ENCODE measurements at regions not wholly inside any gene's neighbourhood (a gene's known extent, or its start where the extent isn't known, plus 50 kb on each side); places are given as distances from the start of the nearest gene placed in this dataset.

GRCh38 chr2:19560785-19561184 is 202.4 kb upstream of the OSR1 start:
- Histone ChIP-seq H3K27ac (ENCODE audit: low read length) (no peak overlapping the region), H3K27me3 (ENCODE audit: control insufficient read depth, insufficient read depth, low read length) (peaks cover 2% of the 10 kb centered on the region), H3K9me3 (ENCODE audit: control insufficient read depth, low read depth, low read length) (no peaks in the 10 kb centered on the region), H3K4me3 (ENCODE audit: low read length) (no peak overlapping the region), H3K4me1 (ENCODE audit: control insufficient read depth, insufficient read depth, low read length) (no peaks in the 10 kb centered on the region), H3K36me3 (ENCODE audit: control insufficient read depth, insufficient read depth, low read length) (no peaks in the 10 kb centered on the region)
- DNase-seq, result no peak

DNA sequence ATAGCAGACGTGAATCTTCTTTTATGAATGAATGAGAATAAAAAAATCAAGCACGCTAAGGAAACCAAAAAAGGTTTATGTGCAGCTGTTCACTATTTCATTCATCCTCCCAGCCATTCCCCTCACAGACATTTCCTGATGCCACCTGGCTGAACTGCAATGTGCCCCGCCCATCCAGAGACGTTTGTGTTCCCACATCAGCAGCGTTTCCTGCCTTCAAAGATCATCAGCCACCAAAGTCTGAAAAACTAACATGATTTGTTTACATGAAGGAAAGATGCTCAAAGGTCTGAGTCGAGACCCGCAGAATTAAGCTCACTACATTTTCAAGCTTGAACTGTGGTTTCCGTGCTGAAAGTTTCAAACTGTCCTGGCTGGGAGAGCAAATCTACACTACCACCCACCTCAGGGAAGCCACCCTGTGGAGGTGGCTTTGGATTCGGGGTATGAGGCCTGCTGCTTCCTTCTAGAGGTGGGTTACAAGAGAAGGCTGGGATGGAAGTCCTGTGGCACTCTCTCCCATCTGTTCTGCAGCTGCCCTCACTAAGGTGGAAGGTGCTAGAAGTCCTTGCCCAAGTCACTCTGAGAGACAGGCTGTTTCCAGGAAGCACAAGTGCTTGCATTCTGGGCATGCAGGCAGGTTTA is 201.3 kb upstream of the OSR1 start:
- H3K4me1 ChIP-seq (ENCODE audit: control insufficient read depth, insufficient read depth, low read length), result no peaks in the 10 kb centered on the region
- WGBS (ENCODE audit: insufficient coverage, low lambda C conversion rate), result 0% methylated on average over 2 of the region's 9 CpGs

GRCh38 chr2:19556648-19557047 is 198.2 kb upstream of the OSR1 start:
- no peaks in the 10 kb centered on the region for H3K36me3 ChIP-seq (ENCODE audit: control insufficient read depth, insufficient read depth, low read length)
- no peaks in the 10 kb centered on the region for H3K9me3 ChIP-seq (ENCODE audit: control insufficient read depth, low read depth, low read length)
- 67% methylated on average over 1 of the region's 2 CpGs for WGBS (ENCODE audit: insufficient coverage, low lambda C conversion rate)
- H3K27ac ChIP-seq (ENCODE audit: low read length), result no peak overlapping the region
- peaks cover 2% of the 10 kb centered on the region for H3K27me3 ChIP-seq (ENCODE audit: control insufficient read depth, insufficient read depth, low read length)
- no peaks in the 10 kb centered on the region for H3K4me1 ChIP-seq (ENCODE audit: control insufficient read depth, insufficient read depth, low read length)
- no peak for DNase-seq
- no peak overlapping the region for H3K4me3 ChIP-seq (ENCODE audit: low read length)

More for the DNA sequence above, 201.3 kb upstream of the OSR1 start:
- DNase-seq, result no peak
- H3K36me3 ChIP-seq (ENCODE audit: control insufficient read depth, insufficient read depth, low read length), result no peaks in the 10 kb centered on the region
- peaks cover 2% of the 10 kb centered on the region for H3K27me3 ChIP-seq (ENCODE audit: control insufficient read depth, insufficient read depth, low read length)
- no peak overlapping the region for H3K4me3 ChIP-seq (ENCODE audit: low read length)
- no peaks in the 10 kb centered on the region for H3K9me3 ChIP-seq (ENCODE audit: control insufficient read depth, low read depth, low read length)
- no peak overlapping the region for H3K27ac ChIP-seq (ENCODE audit: low read length)

DNA sequence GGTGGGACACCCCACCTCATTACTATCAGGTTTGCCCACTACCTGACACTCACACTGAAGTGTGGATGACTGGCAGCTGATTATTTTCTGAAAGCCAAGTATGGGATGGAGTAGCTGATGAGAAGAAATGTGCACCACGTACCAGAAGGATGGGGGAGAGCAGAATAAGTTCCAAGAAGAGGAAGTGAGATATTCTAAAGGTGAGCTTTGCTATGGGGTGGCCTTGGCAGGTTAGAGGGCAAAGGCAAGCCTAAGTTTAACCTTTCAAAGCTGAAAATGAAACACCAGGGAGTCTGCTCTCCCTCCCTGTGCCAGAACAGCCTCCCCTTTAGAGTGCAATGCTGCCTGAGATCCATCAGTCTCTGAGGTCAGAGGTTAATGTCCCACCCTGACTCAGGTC is 196.1 kb upstream of the OSR1 start:
- Histone ChIP-seq H3K4me1 (ENCODE audit: control insufficient read depth, insufficient read depth, low read length) (no peaks in the 10 kb centered on the region), H3K36me3 (ENCODE audit: control insufficient read depth, insufficient read depth, low read length) (no peaks in the 10 kb centered on the region), H3K27ac (ENCODE audit: low read length) (no peak overlapping the region), H3K27me3 (ENCODE audit: control insufficient read depth, insufficient read depth, low read length) (no peaks in the 10 kb centered on the region), H3K4me3 (ENCODE audit: low read length) (no peak overlapping the region), H3K9me3 (ENCODE audit: control insufficient read depth, low read depth, low read length) (no peaks in the 10 kb centered on the region)
- WGBS (ENCODE audit: insufficient coverage, low lambda C conversion rate), result 100% methylated on average over 1 of the region's 1 CpG
- DNase-seq, result no peak

DNA sequence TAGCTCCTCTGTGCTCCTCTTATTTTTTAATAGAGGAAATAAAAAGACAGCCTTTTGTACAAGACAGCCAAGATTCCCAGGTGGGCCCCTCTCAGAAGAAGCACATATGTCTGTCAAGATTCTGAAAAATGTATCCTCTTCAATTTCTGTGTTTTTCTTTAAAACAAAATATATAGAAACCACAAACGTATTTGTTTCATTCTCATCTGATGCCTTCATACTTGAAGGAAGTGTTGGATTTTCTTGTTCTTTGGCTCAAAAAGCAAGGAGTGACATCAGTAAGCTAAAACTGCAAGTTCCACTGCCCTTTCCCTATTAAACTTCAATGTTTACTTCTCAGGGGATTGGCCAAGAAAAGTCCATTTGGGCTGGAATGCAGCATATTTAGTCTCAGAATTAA is 193.8 kb upstream of the OSR1 start:
- Histone ChIP-seq H3K4me1 (ENCODE audit: control insufficient read depth, insufficient read depth, low read length) (no peaks in the 10 kb centered on the region), H3K27me3 (ENCODE audit: control insufficient read depth, insufficient read depth, low read length) (no peaks in the 10 kb centered on the region), H3K36me3 (ENCODE audit: control insufficient read depth, insufficient read depth, low read length) (no peaks in the 10 kb centered on the region), H3K27ac (ENCODE audit: low read length) (no peak overlapping the region), H3K4me3 (ENCODE audit: low read length) (no peak overlapping the region), H3K9me3 (ENCODE audit: control insufficient read depth, low read depth, low read length) (no peaks in the 10 kb centered on the region)
- 86% methylated on average over 1 of the region's 1 CpG for WGBS (ENCODE audit: insufficient coverage, low lambda C conversion rate)
- DNase-seq, result no peak

GRCh38 chr2:19550750-19551149 is 192.3 kb upstream of the OSR1 start:
- DNase-seq, result no peak
- no peaks in the 10 kb centered on the region for H3K36me3 ChIP-seq (ENCODE audit: control insufficient read depth, insufficient read depth, low read length)
- no peaks in the 10 kb centered on the region for H3K9me3 ChIP-seq (ENCODE audit: control insufficient read depth, low read depth, low read length)
- no peaks in the 10 kb centered on the region for H3K4me1 ChIP-seq (ENCODE audit: control insufficient read depth, insufficient read depth, low read length)
- no peak overlapping the region for H3K27ac ChIP-seq (ENCODE audit: low read length)
- WGBS (ENCODE audit: insufficient coverage, low lambda C conversion rate), result no CpG with 5 or more reads among the region's 9 CpGs
- no peaks in the 10 kb centered on the region for H3K27me3 ChIP-seq (ENCODE audit: control insufficient read depth, insufficient read depth, low read length)
- H3K4me3 ChIP-seq (ENCODE audit: low read length), result no peak overlapping the region

GRCh38 chr2:19549821-19550220 is 191.4 kb upstream of the OSR1 start:
- Histone ChIP-seq H3K27me3 (ENCODE audit: control insufficient read depth, insufficient read depth, low read length) (no peaks in the 10 kb centered on the region), H3K36me3 (ENCODE audit: control insufficient read depth, insufficient read depth, low read length) (no peaks in the 10 kb centered on the region), H3K4me3 (ENCODE audit: low read length) (no peak overlapping the region), H3K9me3 (ENCODE audit: control insufficient read depth, low read depth, low read length) (no peaks in the 10 kb centered on the region), H3K4me1 (ENCODE audit: control insufficient read depth, insufficient read depth, low read length) (no peaks in the 10 kb centered on the region), H3K27ac (ENCODE audit: low read length) (no peak overlapping the region)
- DNase-seq, result no peak
- no CpG with 5 or more reads among the region's 1 CpG for WGBS (ENCODE audit: insufficient coverage, low lambda C conversion rate)

DNA sequence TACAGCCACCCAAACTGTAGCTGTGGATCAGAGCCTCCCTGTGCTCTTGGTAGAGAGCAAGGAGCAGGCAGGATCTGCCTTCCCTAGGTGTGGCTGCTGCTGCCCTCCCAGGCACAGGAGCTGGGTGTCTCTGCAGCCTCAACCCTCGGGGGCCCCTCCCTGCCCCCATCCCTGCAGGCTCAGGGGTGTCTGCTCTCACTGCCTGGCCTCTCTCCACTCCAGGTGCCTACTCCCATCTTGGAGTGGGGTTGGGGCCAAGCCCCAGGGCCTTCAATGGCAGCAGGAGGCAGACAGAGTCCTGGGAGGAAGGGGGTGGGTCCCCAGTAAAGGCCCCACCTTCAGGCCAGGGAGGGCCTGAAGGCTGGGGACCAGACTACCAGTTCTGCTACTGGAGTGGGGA is 189.7 kb upstream of the OSR1 start:
- Histone ChIP-seq H3K27ac (ENCODE audit: low read length) (no peak overlapping the region), H3K9me3 (ENCODE audit: control insufficient read depth, low read depth, low read length) (no peaks in the 10 kb centered on the region), H3K36me3 (ENCODE audit: control insufficient read depth, insufficient read depth, low read length) (no peaks in the 10 kb centered on the region), H3K27me3 (ENCODE audit: control insufficient read depth, insufficient read depth, low read length) (no peaks in the 10 kb centered on the region), H3K4me1 (ENCODE audit: control insufficient read depth, insufficient read depth, low read length) (no peaks in the 10 kb centered on the region), H3K4me3 (ENCODE audit: low read length) (no peak overlapping the region)
- no peak for DNase-seq
- WGBS (ENCODE audit: insufficient coverage, low lambda C conversion rate), result no CpG with 5 or more reads among the region's 1 CpG

- DNase-seq, result no peak
- no peaks in the 10 kb centered on the region for H3K36me3 ChIP-seq (ENCODE audit: control insufficient read depth, insufficient read depth, low read length)
- no peaks in the 10 kb centered on the region for H3K27me3 ChIP-seq (ENCODE audit: control insufficient read depth, insufficient read depth, low read length)
- H3K9me3 ChIP-seq (ENCODE audit: control insufficient read depth, low read depth, low read length), result no peaks in the 10 kb centered on the region
- H3K4me1 ChIP-seq (ENCODE audit: control insufficient read depth, insufficient read depth, low read length), result no peaks in the 10 kb centered on the region
- no peak overlapping the region for H3K27ac ChIP-seq (ENCODE audit: low read length)
- no peak overlapping the region for H3K4me3 ChIP-seq (ENCODE audit: low read length)
Measured at GRCh38 chr2:19547321-19547720, 188.9 kb upstream of the OSR1 start.

DNA sequence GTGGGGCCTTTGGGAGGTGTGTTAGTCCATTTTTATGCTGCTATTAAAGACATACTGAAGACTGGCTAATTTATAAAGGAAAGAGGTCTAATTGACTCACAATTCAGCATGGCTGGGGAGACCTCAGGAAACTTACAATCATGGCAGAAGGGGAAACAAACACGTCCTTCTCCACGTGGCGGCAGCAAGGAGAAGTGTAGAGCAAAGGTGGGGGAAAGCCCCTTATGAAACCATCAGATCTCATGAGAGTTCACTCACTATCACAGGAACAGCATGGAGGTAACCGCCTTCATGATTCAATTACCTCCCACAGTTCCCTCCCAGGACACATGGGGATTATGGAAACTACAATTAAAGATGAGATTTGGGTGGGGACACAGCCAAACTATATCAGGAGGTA is 187.1 kb upstream of the OSR1 start:
- no CpG with 5 or more reads among the region's 4 CpGs for WGBS (ENCODE audit: insufficient coverage, low lambda C conversion rate)
- Histone ChIP-seq H3K27ac (ENCODE audit: low read length) (no peak overlapping the region), H3K27me3 (ENCODE audit: control insufficient read depth, insufficient read depth, low read length) (no peaks in the 10 kb centered on the region), H3K36me3 (ENCODE audit: control insufficient read depth, insufficient read depth, low read length) (no peaks in the 10 kb centered on the region), H3K9me3 (ENCODE audit: control insufficient read depth, low read depth, low read length) (no peaks in the 10 kb centered on the region), H3K4me3 (ENCODE audit: low read length) (no peak overlapping the region), H3K4me1 (ENCODE audit: control insufficient read depth, insufficient read depth, low read length) (no peaks in the 10 kb centered on the region)
- DNase-seq, result no peak

GRCh38 chr2:19543663-19544383 is 185.4 kb upstream of the OSR1 start:
- WGBS (ENCODE audit: insufficient coverage, low lambda C conversion rate), result 86% methylated on average over 1 of the region's 2 CpGs

More at GRCh38 chr2:19543663-19544383, 185.4 kb upstream of the OSR1 start:
- Histone ChIP-seq H3K4me3 (ENCODE audit: low read length) (no peak overlapping the region), H3K27me3 (ENCODE audit: control insufficient read depth, insufficient read depth, low read length) (no peaks in the 10 kb centered on the region), H3K27ac (ENCODE audit: low read length) (no peak overlapping the region), H3K4me1 (ENCODE audit: control insufficient read depth, insufficient read depth, low read length) (no peaks in the 10 kb centered on the region), H3K36me3 (ENCODE audit: control insufficient read depth, insufficient read depth, low read length) (no peaks in the 10 kb centered on the region), H3K9me3 (ENCODE audit: control insufficient read depth, low read depth, low read length) (no peaks in the 10 kb centered on the region)
- no peak for DNase-seq
